ENCODE measurements at regions not wholly inside any gene's neighbourhood (a gene's known extent, or its start where the extent isn't known, plus 50 kb on each side); places are given as distances from the start of the nearest gene placed in this dataset.

- H3K4me3 ChIP-seq, result no peak overlapping the region
- H3K4me2 ChIP-seq (ENCODE audit: control insufficient read depth, insufficient read depth), result no peak overlapping the region
- no peak for DNase-seq (ENCODE audit: low read depth, low spot score)
- in situ Hi-C loops (cut with MboI) (no loop called here), intact Hi-C loops (cut with micrococcal nuclease; ENCODE audit: unreplicated experiment) (loop anchor here (10.0 kb wide), 1 partner anchor 571 kb away; no protein-coding TSS in a partner anchor)
- CTCF ChIA-PET, result no interaction called here
- no peaks in the 10 kb centered on the region for H3K4me1 ChIP-seq (ENCODE audit: control insufficient read depth, insufficient read depth, low read length)
- no peaks in the 10 kb centered on the region for H4K20me1 ChIP-seq (ENCODE audit: control insufficient read depth, insufficient read depth)
- no peak overlapping the region for H3K9ac ChIP-seq (ENCODE audit: control insufficient read depth, insufficient read depth, low read length)
- FAIRE-seq, result no peak
- RAD21 ChIA-PET (ENCODE audit: unreplicated experiment), result no interaction called here
- H3K9me3 ChIP-seq (replicated peaks; ENCODE audit: control insufficient read depth, insufficient read depth, low read length), result no peaks in the 10 kb centered on the region
- ATAC-seq, result no peak
- 31% methylated on average over 3 of the region's 3 CpGs for whole genome bisulfite sequencing (ENCODE audit: insufficient coverage, insufficient replicate concordance, low lambda C conversion rate, missing lambda C conversion rate)
- no peak for TF ChIP-seq ASH2L (IDR thresholded peaks at IDR 0.05; ENCODE audit: borderline replicate concordance, low read depth)
- no peak for TF ChIP-seq CREM (IDR thresholded peaks at IDR 0.05; ENCODE audit: low read depth)
- TF ChIP-seq ZNF622 (IDR thresholded peaks at IDR 0.05), result no peak
- TF ChIP-seq CREB1 (IDR thresholded peaks at IDR 0.05; ENCODE audit: low read depth), result no peak
- TF ChIP-seq ZNF384 (IDR thresholded peaks at IDR 0.05; ENCODE audit: borderline replicate concordance, low read depth, low read length), result no peak
- no peak for TF ChIP-seq RBBP5 (conservative IDR thresholded peaks at IDR 0.05)
- no peak for TF ChIP-seq SMAD5 (IDR thresholded peaks at IDR 0.05; ENCODE audit: low read depth)
- TF ChIP-seq STAT3 (IDR thresholded peaks at IDR 0.05; ENCODE audit: low read depth, low read length), result no peak
- TF ChIP-seq ZBTB33 (IDR thresholded peaks at IDR 0.05), result no peak
- no peak for TF ChIP-seq FOS (IDR thresholded peaks at IDR 0.05; ENCODE audit: borderline replicate concordance, extremely low read depth, insufficient read length)
- TF ChIP-seq PBX3 (IDR thresholded peaks at IDR 0.05; ENCODE audit: insufficient replicate concordance, low read depth, low read length), result no peak
- TF ChIP-seq SIX5 (IDR thresholded peaks at IDR 0.05; ENCODE audit: low read depth, low read length, severe bottlenecking), result no peak
- no peak for TF ChIP-seq RCOR1 (conservative IDR thresholded peaks at IDR 0.05; ENCODE audit: low read depth, low read length)
- TF ChIP-seq RUNX3 (IDR thresholded peaks at IDR 0.05; ENCODE audit: low read length), result no peak
- no peak for TF ChIP-seq IRF3 (IDR thresholded peaks at IDR 0.05)
- POLR2A ChIA-PET, result no interaction called here
- no peaks in the 10 kb centered on the region for H3K36me3 ChIP-seq (ENCODE audit: control insufficient read depth in 2 of 2, insufficient read depth in 2 of 2, low read length in 1 of 2)
- no peak overlapping the region for H2AFZ ChIP-seq (ENCODE audit: control insufficient read depth, low read depth, low read length)
- H3K27ac ChIP-seq (ENCODE audit: control insufficient read depth, insufficient read depth), result no peak overlapping the region
- H3K27me3 ChIP-seq (replicated peaks in 1 of 2; ENCODE audit: control insufficient read depth in 2 of 2, insufficient read depth in 2 of 2, low read length in 1 of 2), result no peaks in the 10 kb centered on the region; a peak in 1 of 4 replicates
- SMC1A ChIA-PET (ENCODE audit: uncharacterized antibody, unreplicated experiment), result no interaction called here
- no peaks in the 10 kb centered on the region for H3K79me2 ChIP-seq (ENCODE audit: control insufficient read depth, insufficient read depth, low read length)
- BruUV-seq (replicated peaks), result no TSS peak
These were observed 79.0 kb upstream of the LAMA2 start for GRCh38 chr6:128803911-128804310.

Data from GM12878 (cell line).